Activated CD4-positive, CD25-positive, alpha-beta regulatory T cell treated with anti-CD3 and anti-CD28 coated beads, Interleukin-2, amount 50 U/mL, for 72 hours (primary cell): ENCODE measurements at regions not wholly inside any gene's neighbourhood (a gene's known extent, or its start where the extent isn't known, plus 50 kb on each side); places are given as distances from the start of the nearest gene placed in this dataset.

Source experiments
- DNase-seq: peaks from one replicate; pipeline ENCODE4 v3.0.0; 2021

GRCh38 chr9:90014421-90014820, 409.6 kb downstream of the GADD45G start:
- DNase-seq, result no peak

GRCh38 chr9:90016272-90016671, 411.5 kb downstream of the GADD45G start:
- DNase-seq, result no peak

- DNase-seq, result no peak
Measured at GRCh38 chr9:90017679-90018078, 412.9 kb downstream of the GADD45G start.

- DNase-seq, result no peak
Measured at GRCh38 chr9:90018688-90019087, 413.9 kb downstream of the GADD45G start.

- DNase-seq, result no peak
Measured at GRCh38 chr9:90019626-90020025, 414.8 kb downstream of the GADD45G start.

- no peak for DNase-seq
Measured at GRCh38 chr9:90020276-90020871, 415.6 kb downstream of the GADD45G start.

- no peak for DNase-seq
Measured at GRCh38 chr9:90021216-90021906, 416.5 kb downstream of the GADD45G start.

GRCh38 chr9:90022474-90022873, 417.7 kb downstream of the GADD45G start:
- DNase-seq, result no peak

- DNase-seq, result no peak
Measured at GRCh38 chr9:90023861-90024260, 419.0 kb downstream of the GADD45G start.

- no peak for DNase-seq
Measured at GRCh38 chr9:90024409-90024808, 419.6 kb downstream of the GADD45G start.

- no peak for DNase-seq
Measured at GRCh38 chr9:90024823-90025222, 420.0 kb downstream of the GADD45G start.

- no peak for DNase-seq
Measured at GRCh38 chr9:90025816-90026215, 421.0 kb downstream of the GADD45G start.

- no peak for DNase-seq
Measured at GRCh38 chr9:90027296-90027790, 422.5 kb downstream of the GADD45G start.

GRCh38 chr9:90029386-90029785, 424.6 kb downstream of the GADD45G start:
- DNase-seq, result no peak

- no peak for DNase-seq
Measured at GRCh38 chr9:90029996-90030395, 425.2 kb downstream of the GADD45G start.

GRCh38 chr9:90032296-90033027, 427.6 kb downstream of the GADD45G start:
- no peak for DNase-seq

- no peak for DNase-seq
Measured at GRCh38 chr9:90033028-90033650, 428.3 kb downstream of the GADD45G start.

GRCh38 chr9:90034071-90034470, 429.3 kb downstream of the GADD45G start:
- no peak for DNase-seq

- no peak for DNase-seq
Measured at GRCh38 chr9:90035471-90035870, 430.7 kb downstream of the GADD45G start.

- DNase-seq, result no peak
Measured at GRCh38 chr9:90037146-90037797, 432.5 kb downstream of the GADD45G start.

- DNase-seq, result no peak
Measured at GRCh38 chr9:90038763-90039162, 434.0 kb downstream of the GADD45G start.

GRCh38 chr9:90044263-90044662, 439.5 kb downstream of the GADD45G start:
- DNase-seq, result no peak

GRCh38 chr9:90044710-90045151, 439.9 kb downstream of the GADD45G start:
- no peak for DNase-seq
